HG03280 (cell line): ENCODE measurements at regions not wholly inside any gene's neighbourhood (a gene's known extent, or its start where the extent isn't known, plus 50 kb on each side); places are given as distances from the start of the nearest gene placed in this dataset.
"Not testable (repeated sequence)": the region's sequence is repeated elsewhere in the genome, so short reads cannot be mapped to it uniquely, and the experiment has no call there.

Experiments used
- ATAC-seq: cut with Tn5 transposase; IDR thresholded peaks from one replicate; pipeline ENCODE4 v1.9.1; 2021; ENCODE audit warnings: mild to moderate bottlenecking, moderate library complexity; ENCODE audit not compliant: unreplicated experiment

- ATAC-seq = no peak
These were observed 63.5 kb downstream of the SPATA31D1 start for GRCh38 chr9:82052081-82052480.

- ATAC-seq = no peak
These were observed 65.9 kb downstream of the SPATA31D1 start for GRCh38 chr9:82054264-82055015.

GRCh38 chr9:82057805-82058204, 69.2 kb downstream of the SPATA31D1 start:
- no peak for ATAC-seq

GRCh38 chr9:82061801-82062200, 73.2 kb downstream of the SPATA31D1 start:
- not testable (repeated sequence) for ATAC-seq

- ATAC-seq = no peak
These were observed 73.7 kb downstream of the SPATA31D1 start for GRCh38 chr9:82062245-82062644.

GRCh38 chr9:82073551-82074543, 85.3 kb downstream of the SPATA31D1 start:
- ATAC-seq = no peak

GRCh38 chr9:82080265-82080664, 91.7 kb downstream of the SPATA31D1 start:
- ATAC-seq = no peak

GRCh38 chr9:82081496-82081895, 92.9 kb downstream of the SPATA31D1 start:
- no peak for ATAC-seq

- ATAC-seq = no peak
These were observed 94.0 kb downstream of the SPATA31D1 start for GRCh38 chr9:82082563-82082962.

- ATAC-seq = no peak
These were observed 100.0 kb downstream of the SPATA31D1 start for GRCh38 chr9:82088591-82088990.

GRCh38 chr9:82090046-82090445, 101.5 kb downstream of the SPATA31D1 start:
- ATAC-seq = no peak

GRCh38 chr9:82091100-82091499, 102.5 kb downstream of the SPATA31D1 start:
- ATAC-seq = no peak

GRCh38 chr9:82091610-82092009, 103.0 kb downstream of the SPATA31D1 start:
- no peak for ATAC-seq

GRCh38 chr9:82101475-82101874, 112.9 kb downstream of the SPATA31D1 start:
- no peak for ATAC-seq

GRCh38 chr9:82104252-82104651, 115.7 kb downstream of the SPATA31D1 start:
- ATAC-seq = no peak

GRCh38 chr9:82105729-82106128, 117.2 kb downstream of the SPATA31D1 start:
- no peak for ATAC-seq

- ATAC-seq = no peak
These were observed 118.0 kb downstream of the SPATA31D1 start for GRCh38 chr9:82106536-82106935.

GRCh38 chr9:82108474-82108873, 119.9 kb downstream of the SPATA31D1 start:
- no peak for ATAC-seq

- ATAC-seq = no peak
These were observed 120.4 kb downstream of the SPATA31D1 start for GRCh38 chr9:82108941-82109340.

GRCh38 chr9:82109626-82110025, 121.1 kb downstream of the SPATA31D1 start:
- no peak for ATAC-seq

- no peak for ATAC-seq
These were observed 122.3 kb downstream of the SPATA31D1 start for GRCh38 chr9:82110881-82111280.

- no peak for ATAC-seq
These were observed 126.8 kb downstream of the SPATA31D1 start for GRCh38 chr9:82115331-82115730.
